Right lobe of liver (tissue), 6 donors: ENCODE measurements at regions not wholly inside any gene's neighbourhood (a gene's known extent, or its start where the extent isn't known, plus 50 kb on each side); places are given as distances from the start of the nearest gene placed in this dataset.

Experiments
- ATAC-seq, 4 donors: fragments of 200-7000 bp; cut with Tn5 transposase; one replicate each; pipeline ENCODE4 v1.9.1; 2020; ENCODE audit warnings: mild to moderate bottlenecking in 4 of 4, moderate library complexity in 4 of 4
- DNase-seq, 3 donors: peaks; one replicate each; pipeline ENCODE4 v3.0.0-alpha.2; 2020
- H3K27ac ChIP-seq, 3 donors: fragments of 200-600 bp; one replicate each; pipeline ENCODE4 v1.8.0; 2022
- H3K27me3 ChIP-seq, 2 donors: fragments of 200-600 bp; one replicate each; pipeline ENCODE4 v1.8.0; 2022
- H3K36me3 ChIP-seq, 4 donors: fragments of 200-600 bp; sonication (generic) in 1 of 4; one replicate each; pipeline versions ENCODE4 v1.5.1 to v1.8.0; 2017 to 2022; ENCODE audit warnings: control low read depth in 1 of 4
- H3K4me1 ChIP-seq, 4 donors: fragments of 200-600 bp; sonication (generic) in 1 of 4; one replicate each; pipeline versions ENCODE4 v1.5.1 to v1.8.0; 2017 to 2022; ENCODE audit warnings: control low read depth in 1 of 4
- H3K4me3 ChIP-seq, 3 donors: fragments of 200-600 bp; one replicate each; pipeline ENCODE4 v1.8.0; 2022
- H3K9me3 ChIP-seq, 4 donors: fragments of 200-600 bp; sonication (generic) in 1 of 4; one replicate each; pipeline versions ENCODE4 v1.5.1 to v1.8.0; 2017 to 2022; ENCODE audit warnings: control low read depth in 1 of 4
- POLR2A ChIP-seq: fragments of 450-650 bp; IDR thresholded peaks from one replicate; pipeline ENCODE4 v1.6.1; 2017; ENCODE audit warnings: antibody characterized with exemption, mild to moderate bottlenecking
- WGBS: methylation state at CpG from one replicate; pipeline ENCODE4 v1.1.6; 2018; ENCODE audit warnings: low coverage, low lambda C conversion rate; ENCODE audit not compliant: insufficient coverage; ENCODE audit errors: missing lambda C conversion rate; 5-methylcytosine and 5-hydroxymethylcytosine counted together
- intact Hi-C, 2 donors: fragments of 100-400 bp; cut with DNase I; formaldehyde crosslinking; loops; one replicate each; pipeline versions ENCODE4 v1.11.2 to v1.14.1; 2022
- TF ChIP-seq, protein P1 (sequence below), 4 donors: fragments of 200-600 bp in 3 of 4; fragments of 450-650 bp in 1 of 4; IDR thresholded peaks; one replicate each; pipeline versions ENCODE4 v1.5.1 to v1.8.0; 2016 to 2022; ENCODE audit warnings: antibody characterized with exemption in 4 of 4, mild to moderate bottlenecking in 2 of 4
- donor health status: DM: no; HTN: yes; CAD: no.
- donor health status: DM: no; HTN: no; CAD: no.
- donor health status: DM: no; HTN: no; CAD: no.
- donor health status: DM: no; HTN: yes; CAD: no.
- donor health status: DM: no; HTN: yes; CAD: no.

DNA sequence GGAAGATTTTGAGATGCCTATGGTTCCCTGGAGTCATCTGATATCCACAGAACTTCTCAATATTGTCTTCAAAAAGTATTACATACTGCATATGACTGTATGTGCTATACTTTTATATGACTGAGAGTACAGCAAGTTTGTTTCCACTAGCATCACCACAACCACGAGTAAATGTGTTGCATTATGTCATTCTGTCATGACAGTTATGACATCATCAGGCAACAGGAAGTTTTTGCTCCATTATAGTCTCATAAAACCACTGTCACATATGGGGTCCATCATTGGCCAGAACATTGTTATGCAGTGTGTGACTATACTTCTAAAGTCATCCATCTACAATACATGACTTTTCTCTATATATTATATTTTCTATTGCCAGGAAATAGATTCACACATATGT is 831.7 kb downstream of the SEMA5A start:
- TF ChIP-seq POLR2A: no peak
- TF ChIP-seq, protein P1, sequence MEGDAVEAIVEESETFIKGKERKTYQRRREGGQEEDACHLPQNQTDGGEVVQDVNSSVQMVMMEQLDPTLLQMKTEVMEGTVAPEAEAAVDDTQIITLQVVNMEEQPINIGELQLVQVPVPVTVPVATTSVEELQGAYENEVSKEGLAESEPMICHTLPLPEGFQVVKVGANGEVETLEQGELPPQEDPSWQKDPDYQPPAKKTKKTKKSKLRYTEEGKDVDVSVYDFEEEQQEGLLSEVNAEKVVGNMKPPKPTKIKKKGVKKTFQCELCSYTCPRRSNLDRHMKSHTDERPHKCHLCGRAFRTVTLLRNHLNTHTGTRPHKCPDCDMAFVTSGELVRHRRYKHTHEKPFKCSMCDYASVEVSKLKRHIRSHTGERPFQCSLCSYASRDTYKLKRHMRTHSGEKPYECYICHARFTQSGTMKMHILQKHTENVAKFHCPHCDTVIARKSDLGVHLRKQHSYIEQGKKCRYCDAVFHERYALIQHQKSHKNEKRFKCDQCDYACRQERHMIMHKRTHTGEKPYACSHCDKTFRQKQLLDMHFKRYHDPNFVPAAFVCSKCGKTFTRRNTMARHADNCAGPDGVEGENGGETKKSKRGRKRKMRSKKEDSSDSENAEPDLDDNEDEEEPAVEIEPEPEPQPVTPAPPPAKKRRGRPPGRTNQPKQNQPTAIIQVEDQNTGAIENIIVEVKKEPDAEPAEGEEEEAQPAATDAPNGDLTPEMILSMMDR (IDR thresholded peaks at IDR 0.05): no peak
- Histone ChIP-seq H3K27ac (no peak overlapping the region), H3K9me3 (no peaks in the 10 kb centered on the region), H3K27me3 (no peaks in the 10 kb centered on the region), H3K4me3 (no peak overlapping the region), H3K36me3 (no peaks in the 10 kb centered on the region), H3K4me1 (no peaks in the 10 kb centered on the region)
- intact Hi-C loops: no loop called here
- WGBS: 28% methylated on average over 1 of the region's 1 CpG
- no peak for DNase-seq
- ATAC-seq: no peak

DNA sequence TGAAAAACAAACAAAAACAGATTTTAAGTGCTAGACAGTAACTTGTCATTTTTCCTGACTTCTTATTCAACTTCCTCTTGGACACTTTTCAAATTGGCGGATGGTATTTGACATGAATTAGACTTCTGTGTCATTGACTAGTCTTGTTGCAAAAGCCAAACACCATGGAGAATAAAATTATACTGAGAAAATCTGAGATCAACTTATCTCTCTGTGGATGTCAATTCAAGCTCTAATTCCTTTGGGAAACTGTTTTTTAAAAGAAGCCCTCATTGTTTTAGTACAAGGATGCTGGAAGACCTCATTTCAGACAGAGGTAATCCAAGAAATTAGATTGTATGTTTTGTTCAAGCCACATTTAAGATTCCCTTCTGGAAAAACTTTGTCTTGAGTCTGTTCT is 831.0 kb downstream of the SEMA5A start:
- H3K9me3 ChIP-seq: no peaks in the 10 kb centered on the region
- ATAC-seq (no peak), DNase-seq (no peak)
- H3K36me3 ChIP-seq: no peaks in the 10 kb centered on the region
- no peak overlapping the region for H3K27ac ChIP-seq
- TF ChIP-seq, protein P1 (IDR thresholded peaks at IDR 0.05): no peak
- TF ChIP-seq POLR2A: no peak
- H3K27me3 ChIP-seq: no peaks in the 10 kb centered on the region
- 33% methylated on average over 1 of the region's 1 CpG for WGBS
- no peaks in the 10 kb centered on the region for H3K4me1 ChIP-seq
- H3K4me3 ChIP-seq: no peak overlapping the region
- intact Hi-C loops: no loop called here

DNA sequence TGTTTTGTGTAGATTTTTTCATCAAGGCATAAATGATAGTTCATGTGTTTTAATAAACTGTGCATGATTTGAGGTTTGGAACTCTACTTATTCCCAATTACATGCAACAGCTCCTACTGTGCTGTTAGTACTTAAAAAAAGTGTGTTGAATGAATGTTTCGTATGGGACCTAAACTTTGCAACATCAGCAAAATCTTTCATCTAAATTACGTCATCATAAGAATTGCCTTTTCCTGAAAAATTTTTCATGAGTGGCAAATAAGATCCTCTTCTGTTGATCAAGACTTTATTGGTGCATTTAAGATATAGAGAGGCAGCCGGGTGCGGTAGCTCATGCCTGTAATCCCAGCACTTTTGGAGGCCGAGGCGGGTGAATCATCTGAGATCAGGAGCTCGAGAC is 826.1 kb downstream of the SEMA5A start:
- WGBS: 65% methylated on average over 7 of the region's 7 CpGs

DNA sequence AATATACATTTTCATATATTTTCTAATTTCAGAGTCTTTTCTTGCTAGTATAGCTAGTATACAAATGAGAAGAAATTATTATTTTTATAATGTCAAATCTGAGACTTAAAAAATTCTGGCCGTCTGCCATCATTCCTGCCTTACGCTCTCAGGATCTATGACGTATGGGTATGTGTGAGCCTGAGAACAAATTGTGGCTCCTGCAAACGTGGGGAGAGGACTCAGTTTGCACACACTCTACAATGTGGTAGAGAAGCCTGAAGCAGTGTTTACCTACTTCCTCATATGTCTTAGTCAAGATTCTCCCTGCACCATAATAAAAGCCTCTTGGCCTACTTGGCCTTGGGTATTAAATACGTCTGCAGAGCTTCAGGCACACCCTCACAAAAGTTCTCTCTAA is 825.4 kb downstream of the SEMA5A start:
- H3K27me3 ChIP-seq: no peaks in the 10 kb centered on the region
- no peaks in the 10 kb centered on the region for H3K9me3 ChIP-seq
- intact Hi-C loops: no loop called here
- no peak for ATAC-seq
- H3K27ac ChIP-seq: no peak overlapping the region
- no peak overlapping the region for H3K4me3 ChIP-seq
- no peaks in the 10 kb centered on the region for H3K4me1 ChIP-seq
- WGBS: 37% methylated on average over 5 of the region's 5 CpGs
- TF ChIP-seq POLR2A: no peak
- TF ChIP-seq, protein P1 (IDR thresholded peaks at IDR 0.05): no peak
- H3K36me3 ChIP-seq: no peaks in the 10 kb centered on the region
- no peak for DNase-seq

More for the DNA sequence above, 826.1 kb downstream of the SEMA5A start:
- Histone ChIP-seq H3K4me1 (no peaks in the 10 kb centered on the region), H3K4me3 (no peak overlapping the region), H3K27me3 (no peaks in the 10 kb centered on the region), H3K27ac (no peak overlapping the region), H3K36me3 (no peaks in the 10 kb centered on the region), H3K9me3 (no peaks in the 10 kb centered on the region)
- ATAC-seq: no peak
- no peak for DNase-seq
- intact Hi-C loops: no loop called here
- TF ChIP-seq, protein P1 (IDR thresholded peaks at IDR 0.05): no peak
- no peak for TF ChIP-seq POLR2A

DNA sequence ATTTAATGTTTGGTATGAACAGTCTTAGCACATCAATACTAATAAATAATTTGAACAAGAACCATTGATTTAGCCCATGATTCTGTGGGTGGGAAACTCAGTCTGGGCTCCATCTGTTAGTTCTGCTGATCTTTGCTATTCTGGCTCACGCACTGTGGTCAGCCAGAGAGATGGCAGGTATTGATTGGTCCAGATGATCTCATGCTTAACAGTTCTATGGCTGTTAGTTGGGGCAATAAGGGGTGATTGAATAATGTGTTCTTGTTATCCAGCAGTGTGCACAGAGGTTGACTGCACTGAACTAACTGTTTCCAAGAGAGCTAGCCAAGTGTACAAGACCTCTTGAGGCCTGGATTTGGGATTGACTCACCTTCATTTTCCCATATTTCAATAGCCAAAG is 824.3 kb downstream of the SEMA5A start:
- Histone ChIP-seq H3K4me1 (no peaks in the 10 kb centered on the region), H3K9me3 (no peaks in the 10 kb centered on the region), H3K36me3 (no peaks in the 10 kb centered on the region), H3K4me3 (no peak overlapping the region), H3K27ac (no peak overlapping the region), H3K27me3 (no peaks in the 10 kb centered on the region)
- TF ChIP-seq, protein P1 (IDR thresholded peaks at IDR 0.05): no peak
- TF ChIP-seq POLR2A: no peak
- no peak for DNase-seq
- 14% methylated on average over 1 of the region's 1 CpG for WGBS
- intact Hi-C loops: no loop called here
- no peak for ATAC-seq
